H1 (cell line): ENCODE measurements at regions not wholly inside any gene's neighbourhood (a gene's known extent, or its start where the extent isn't known, plus 50 kb on each side); places are given as distances from the start of the nearest gene placed in this dataset.

Source experiments
- CTCF ChIP-seq, 3 experiments: IDR thresholded peaks; 1 replicate in 2 of 3; 2 replicates in 1 of 3; pipeline versions ENCODE4 v1.5.1 to v1.6.1; 2011; ENCODE audit warnings: low read length in 3 of 3, mild to moderate bottlenecking in 3 of 3, inconsistent platforms in 2 of 3, low read depth in 1 of 3, moderate library complexity in 1 of 3; ENCODE audit not compliant: insufficient read depth in 1 of 3; ENCODE audit errors: control extremely low read depth in 1 of 3
- MAFK ChIP-seq: IDR thresholded peaks from 2 replicates; pipeline ENCODE4 v1.6.1; 2012; ENCODE audit warnings: low read depth, mild to moderate bottlenecking, improper control_type of control experiment, low read length
- MAX ChIP-seq: IDR thresholded peaks from 2 replicates; pipeline ENCODE4 v1.6.1; 2012; ENCODE audit warnings: inconsistent platforms
- POLR2A ChIP-seq, 2 experiments: IDR thresholded peaks; 1 replicate in 1 of 2; 2 replicates in 1 of 2; pipeline ENCODE4 v1.6.1; 2011; ENCODE audit warnings: low read depth in 2 of 2, low read length in 2 of 2, mild to moderate bottlenecking in 2 of 2; ENCODE audit errors: control extremely low read depth in 1 of 2
- RXRA ChIP-seq: IDR thresholded peaks from 2 replicates; pipeline ENCODE4 v1.6.1; 2011; ENCODE audit warnings: low read depth, mild to moderate bottlenecking, low read length, moderate library complexity; ENCODE audit not compliant: insufficient read depth
- USF2 ChIP-seq: IDR thresholded peaks from 2 replicates; pipeline ENCODE4 v1.6.1; 2011; ENCODE audit warnings: low read length, improper control_type of control experiment

GRCh38 chr16:85498607-85499006, 114.5 kb upstream of the GSE1 start:
- TF ChIP-seq USF2 (no peak), CTCF (IDR thresholded peaks at IDR 0.05; ENCODE audit: control extremely low read depth in 1 of 3, insufficient read depth in 1 of 3, low read depth in 1 of 3, low read length in 3 of 3) (no peak), POLR2A (IDR thresholded peaks at IDR 0.05; ENCODE audit: control extremely low read depth in 1 of 2, low read depth in 2 of 2, low read length in 2 of 2) (no peak), RXRA (no peak), MAX (no peak), MAFK (no peak)
